A172 (cell line): ENCODE measurements at regions not wholly inside any gene's neighbourhood (a gene's known extent, or its start where the extent isn't known, plus 50 kb on each side); places are given as distances from the start of the nearest gene placed in this dataset.

Experiments used
- DNase-seq: peaks from one replicate; pipeline ENCODE4 v3.0.0-alpha.2; 2015; ENCODE audit warnings: low spot score

- no peak for DNase-seq
These were observed 197.0 kb downstream of the FAT4 start for GRCh38 chr4:125511715-125512114.

- DNase-seq: no peak
These were observed 200.3 kb downstream of the FAT4 start for GRCh38 chr4:125515016-125515415.

- no peak for DNase-seq
These were observed 203.1 kb downstream of the FAT4 start for GRCh38 chr4:125517831-125518230.

GRCh38 chr4:125518281-125518680 is 203.5 kb downstream of the FAT4 start:
- DNase-seq: no peak

GRCh38 chr4:125519371-125520146 is 204.8 kb downstream of the FAT4 start:
- DNase-seq: no peak

GRCh38 chr4:125520258-125520990 is 205.7 kb downstream of the FAT4 start:
- peak; percentile 60 for DNase-seq

GRCh38 chr4:125522588-125522987 is 207.8 kb downstream of the FAT4 start:
- DNase-seq: no peak

- DNase-seq: no peak
These were observed 208.2 kb downstream of the FAT4 start for GRCh38 chr4:125522992-125523391.

GRCh38 chr4:125526420-125526819 is 211.7 kb downstream of the FAT4 start:
- no peak for DNase-seq

GRCh38 chr4:125527681-125528080 is 212.9 kb downstream of the FAT4 start:
- no peak for DNase-seq

- no peak for DNase-seq
These were observed 214.3 kb downstream of the FAT4 start for GRCh38 chr4:125529071-125529470.

GRCh38 chr4:125538670-125539069 is 223.9 kb downstream of the FAT4 start:
- DNase-seq: no peak

- DNase-seq: no peak
These were observed 224.9 kb downstream of the FAT4 start for GRCh38 chr4:125539691-125540090.

- DNase-seq: no peak
These were observed 227.2 kb downstream of the FAT4 start for GRCh38 chr4:125541836-125542385.

GRCh38 chr4:125546272-125546671 is 231.5 kb downstream of the FAT4 start:
- no peak for DNase-seq

GRCh38 chr4:125547836-125548235 is 233.1 kb downstream of the FAT4 start:
- no peak for DNase-seq

- DNase-seq: no peak
These were observed 236.0 kb downstream of the FAT4 start for GRCh38 chr4:125550769-125551168.

GRCh38 chr4:125551466-125551865 is 236.7 kb downstream of the FAT4 start:
- no peak for DNase-seq

GRCh38 chr4:125551967-125552366 is 237.2 kb downstream of the FAT4 start:
- DNase-seq: no peak

GRCh38 chr4:125572601-125573000 is 257.8 kb downstream of the FAT4 start:
- no peak for DNase-seq

GRCh38 chr4:125573368-125573767 is 258.6 kb downstream of the FAT4 start:
- no peak for DNase-seq

GRCh38 chr4:125573786-125574185 is 259.0 kb downstream of the FAT4 start:
- DNase-seq: no peak

- DNase-seq: no peak
These were observed 267.5 kb downstream of the FAT4 start for GRCh38 chr4:125582302-125582701.
